NOMO-1 treated with dmso at 0.1 percent for 144 hours (cell line): ENCODE measurements at regions not wholly inside any gene's neighbourhood (a gene's known extent, or its start where the extent isn't known, plus 50 kb on each side); places are given as distances from the start of the nearest gene placed in this dataset.

Experiments
- DNase-seq: peaks from one replicate; lab custom pipeline; 2025; ENCODE audit not compliant: unreplicated experiment; lab: John Stamatoyannopoulos, UW

- no peak for DNase-seq
Measured at GRCh38 chr7:24469118-24469517, 104.1 kb upstream of the PALS2 start.

DNA sequence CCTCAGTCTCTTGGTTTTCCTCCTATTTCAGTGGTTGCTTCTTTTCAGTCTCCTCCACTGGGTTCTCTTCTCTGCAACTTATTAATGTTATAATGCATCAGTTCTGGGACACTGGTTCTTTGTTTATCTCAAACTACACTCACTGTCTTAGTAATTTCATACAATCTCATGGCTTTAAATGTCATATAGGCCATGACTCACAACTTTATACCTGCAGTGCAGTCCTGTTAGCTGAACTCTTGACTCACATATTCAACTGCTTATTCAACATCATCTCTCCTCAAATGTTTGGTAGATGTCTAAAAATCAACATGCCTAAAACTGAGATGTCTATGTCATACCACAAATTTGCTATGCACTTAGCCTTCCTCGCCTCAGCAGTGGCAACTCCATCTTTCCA, 101.2 kb upstream of the PALS2 start:
- DNase-seq: no peak

DNA sequence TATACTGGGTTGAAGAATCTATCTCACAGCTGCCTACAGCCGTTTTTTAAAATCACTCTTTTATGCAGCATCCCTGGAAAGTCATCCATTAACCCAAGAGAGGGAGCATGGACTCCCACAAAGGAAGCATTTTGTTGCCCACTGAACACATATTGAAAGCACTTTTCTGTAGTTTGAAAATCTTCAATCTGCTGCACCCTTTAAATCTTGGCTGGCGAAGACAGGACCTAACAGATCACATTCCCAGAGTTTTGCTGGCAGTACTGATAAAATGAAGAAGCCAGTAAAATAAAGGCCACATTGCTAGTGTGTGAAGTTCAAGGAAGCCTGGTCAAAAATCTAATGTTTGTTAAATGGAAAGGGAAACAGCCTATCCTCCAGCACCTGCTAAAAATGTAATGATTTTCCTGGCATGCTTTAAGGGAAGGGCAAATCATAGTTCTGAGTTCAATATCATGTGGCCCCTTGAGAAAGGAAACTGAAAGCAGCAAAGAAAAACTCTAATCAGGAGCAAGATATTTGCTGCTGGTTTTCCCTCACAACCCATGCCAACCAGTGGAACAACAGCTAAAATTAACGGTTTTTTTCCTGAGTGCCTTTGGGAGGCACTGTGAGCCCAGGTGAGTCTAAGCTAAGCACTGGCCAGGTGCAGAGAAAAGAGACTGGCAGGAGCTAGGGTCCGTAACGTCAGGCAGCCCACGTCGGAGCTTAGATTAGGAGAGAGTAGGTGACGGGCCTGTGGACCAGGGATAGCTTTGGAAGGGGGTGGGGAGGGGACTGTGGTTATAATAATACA, 97.9 kb upstream of the PALS2 start:
- no peak for DNase-seq

- no peak for DNase-seq
Measured at GRCh38 chr7:24476227-24476626, 97.0 kb upstream of the PALS2 start.

GRCh38 chr7:24477398-24478136, 95.7 kb upstream of the PALS2 start:
- DNase-seq: no peak

- no peak for DNase-seq
Measured at GRCh38 chr7:24478137-24478655, 95.1 kb upstream of the PALS2 start.

DNA sequence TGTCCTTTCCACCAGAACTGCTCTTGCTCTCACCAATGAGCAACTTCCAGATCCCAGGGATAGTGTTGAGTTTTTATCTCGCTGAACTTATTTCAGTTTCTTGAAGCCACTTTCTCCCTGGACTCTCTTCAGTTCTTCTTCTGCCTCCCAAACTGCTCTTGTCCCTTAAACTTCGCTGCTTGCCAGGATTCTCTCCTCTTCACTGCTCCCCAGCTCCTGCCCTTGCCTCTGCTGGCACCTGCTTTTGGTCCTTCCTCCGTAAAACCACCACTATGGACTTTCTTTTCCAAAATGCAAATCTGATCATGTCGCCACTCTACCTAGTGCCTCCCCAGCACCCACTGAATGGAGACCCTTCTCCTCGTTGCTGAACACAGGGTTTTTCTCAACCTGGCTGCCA, 92.8 kb upstream of the PALS2 start:
- no peak for DNase-seq

DNA sequence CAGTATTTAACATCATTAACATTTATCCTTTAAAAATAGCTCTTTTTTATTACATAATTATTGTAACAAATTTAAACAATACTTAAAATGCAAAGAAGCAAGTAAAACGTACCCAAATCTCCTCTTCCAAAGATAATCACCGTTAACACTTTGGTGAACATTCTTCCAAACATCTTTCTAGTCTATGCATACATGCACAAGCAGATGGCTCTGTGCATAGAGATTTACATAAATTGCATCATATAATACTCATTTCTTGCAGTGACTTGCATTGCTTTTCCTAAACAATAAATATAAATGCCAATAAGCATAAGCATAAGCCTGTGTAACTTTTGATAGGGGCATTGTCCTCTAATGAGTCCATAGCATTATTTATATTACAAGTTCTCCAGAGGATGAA, 89.4 kb upstream of the PALS2 start:
- DNase-seq: no peak

DNA sequence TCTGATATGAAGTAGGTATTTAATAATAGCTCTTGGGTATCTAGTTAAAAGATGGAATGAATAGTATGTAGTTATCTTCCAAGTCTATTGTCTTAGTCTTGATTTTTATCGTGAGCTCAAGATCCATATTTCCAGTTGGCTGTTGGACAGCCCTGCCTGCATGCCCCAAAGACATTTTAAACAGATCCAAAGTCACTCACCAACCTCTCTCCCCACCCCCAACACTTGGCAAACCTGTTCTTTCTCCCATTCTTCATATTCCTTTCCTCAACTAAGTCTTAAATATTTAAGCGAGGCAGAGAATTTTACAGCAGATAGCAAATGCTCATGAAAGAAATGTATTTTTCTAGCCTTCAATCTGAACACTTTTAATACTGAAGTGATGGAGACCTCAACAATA, 80.7 kb upstream of the PALS2 start:
- no peak for DNase-seq

- DNase-seq: no peak
Measured at GRCh38 chr7:24494832-24495231, 78.4 kb upstream of the PALS2 start.

DNA sequence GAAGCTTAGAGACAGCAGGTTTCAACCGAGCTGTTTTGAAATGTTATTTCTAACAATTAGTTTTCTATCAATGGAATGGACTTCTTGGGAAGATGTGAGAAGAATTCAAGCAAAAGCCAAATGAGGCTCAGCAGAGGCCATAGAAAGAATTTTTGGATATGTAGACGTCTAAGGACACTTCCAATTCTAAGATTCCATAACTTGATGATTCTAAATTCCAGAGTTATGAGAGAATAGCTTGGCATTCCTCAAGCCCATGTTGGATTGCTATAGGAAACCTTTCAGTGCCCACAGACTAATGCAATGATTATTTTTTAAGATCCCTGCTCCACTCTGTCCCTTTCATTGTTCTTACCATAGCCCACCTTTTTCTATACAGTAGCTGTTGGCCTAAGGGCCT, 77.2 kb upstream of the PALS2 start:
- DNase-seq: no peak

GRCh38 chr7:24498439-24498838, 74.8 kb upstream of the PALS2 start:
- DNase-seq: no peak

- DNase-seq: no peak
Measured at GRCh38 chr7:24499871-24500270, 73.4 kb upstream of the PALS2 start.

DNA sequence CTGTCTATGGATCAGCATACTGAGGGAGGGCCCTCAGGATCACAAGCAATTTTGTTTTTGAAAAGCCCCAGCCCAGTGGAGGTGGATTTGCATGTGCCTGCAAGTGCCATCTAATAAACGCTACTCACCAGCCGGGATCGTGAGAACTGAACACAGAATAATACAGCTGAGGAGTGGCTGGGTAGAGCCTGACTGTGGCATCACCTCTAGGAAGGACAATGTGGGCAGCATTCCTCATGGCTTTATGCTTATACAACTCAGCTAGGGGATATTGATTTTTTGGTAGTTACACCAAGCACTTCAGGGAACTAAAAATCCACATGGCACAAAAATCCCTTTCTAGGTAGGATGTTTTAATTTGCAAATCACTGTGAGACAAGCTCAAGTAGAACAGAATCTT, 72.7 kb upstream of the PALS2 start:
- DNase-seq: no peak

DNA sequence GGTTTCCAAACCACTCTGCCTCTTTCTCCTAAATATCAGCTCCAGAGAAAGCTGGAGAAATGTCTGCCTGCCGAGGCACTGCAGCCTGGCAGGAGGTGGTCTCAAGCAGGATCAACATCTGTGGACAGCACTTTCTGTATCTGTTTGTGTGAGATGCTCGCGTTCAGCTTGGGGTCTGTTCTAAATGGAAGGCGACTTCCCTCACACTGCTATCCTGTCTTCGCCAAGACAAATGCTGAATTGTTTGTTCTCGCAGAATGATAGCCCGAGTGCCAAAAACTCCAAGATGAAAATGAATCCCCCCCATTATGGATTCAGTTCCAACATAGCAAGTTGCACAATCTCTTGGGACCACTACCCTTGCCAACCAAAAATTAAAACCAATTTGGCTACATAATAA, 72.2 kb upstream of the PALS2 start:
- DNase-seq: no peak

GRCh38 chr7:24501443-24502134, 71.7 kb upstream of the PALS2 start:
- DNase-seq: no peak

DNA sequence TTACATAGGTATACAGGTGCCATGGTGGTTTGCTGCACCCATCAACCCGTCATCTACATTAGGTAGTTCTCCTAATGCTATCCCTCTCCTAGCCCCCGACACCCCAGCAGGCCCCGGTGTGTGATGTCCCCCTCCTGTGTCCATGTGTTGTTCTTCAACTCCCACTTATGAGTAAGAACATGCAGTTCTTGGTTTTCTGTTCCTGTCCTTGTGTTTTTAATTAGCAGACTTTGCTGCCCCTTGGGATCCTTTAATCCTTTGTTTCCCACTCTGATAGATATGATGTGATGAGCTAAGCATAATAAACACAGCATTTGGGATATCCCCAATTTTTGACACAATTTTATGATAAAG, 71.1 kb upstream of the PALS2 start:
- DNase-seq: no peak

DNA sequence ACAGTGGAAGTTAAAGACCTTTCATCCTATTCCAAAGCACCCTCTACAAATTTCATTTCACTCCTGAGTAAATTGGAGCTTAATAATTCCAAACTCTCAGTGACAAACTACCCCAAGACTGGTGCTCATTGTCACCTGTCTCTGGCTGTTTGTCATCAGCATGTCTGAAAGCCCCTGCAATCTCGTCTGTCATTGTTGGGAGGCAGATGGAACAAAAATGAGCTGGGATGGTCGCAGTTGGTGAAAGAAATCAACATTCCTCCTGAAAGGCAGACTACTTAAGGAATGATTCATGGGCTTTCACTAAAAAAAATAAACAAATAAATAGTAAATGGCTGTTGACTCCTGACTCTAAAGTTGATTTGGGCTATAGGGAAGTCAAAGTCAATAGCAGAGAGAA, 69.7 kb upstream of the PALS2 start:
- no peak for DNase-seq

GRCh38 chr7:24504040-24504439, 69.2 kb upstream of the PALS2 start:
- DNase-seq: no peak

DNA sequence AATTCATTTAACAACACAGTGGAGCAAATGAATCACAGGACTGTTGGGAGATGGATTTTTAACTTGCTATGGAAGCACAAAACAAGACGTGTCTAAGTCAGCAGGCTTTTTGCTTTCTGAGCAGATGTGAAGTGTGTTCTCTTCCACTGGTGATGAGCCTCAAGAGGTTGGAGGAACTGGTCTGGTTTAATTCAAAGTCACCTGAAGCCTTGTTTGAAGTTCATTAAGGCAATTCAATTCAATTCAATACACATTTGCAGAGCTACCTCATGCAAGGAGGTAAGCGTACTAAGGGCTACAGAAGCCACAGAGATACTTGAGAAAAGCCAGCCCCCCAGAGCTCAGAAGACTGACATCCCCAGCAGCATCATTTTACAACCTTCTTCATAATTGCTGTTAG, 68.4 kb upstream of the PALS2 start:
- no peak for DNase-seq

GRCh38 chr7:24505968-24506367, 67.3 kb upstream of the PALS2 start:
- DNase-seq: no peak

DNA sequence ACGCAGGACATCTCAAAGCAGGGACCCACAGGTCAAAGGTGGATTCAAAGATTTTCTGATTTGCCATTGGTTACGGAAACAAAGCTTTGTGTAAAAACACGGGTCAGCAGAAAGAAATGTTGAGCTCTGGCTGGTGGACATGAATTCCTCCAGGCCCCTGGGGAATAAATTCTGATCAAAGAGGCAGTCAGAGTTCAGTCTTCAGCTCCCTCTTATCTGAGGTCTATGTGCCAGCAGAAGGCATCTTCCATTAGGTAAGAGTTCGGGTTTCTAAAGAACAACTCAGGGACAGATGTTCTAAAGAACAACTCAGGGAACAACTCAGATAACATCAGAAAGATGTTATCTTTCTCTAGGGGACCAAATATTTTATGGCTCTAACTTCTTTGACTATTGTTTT, 64.9 kb upstream of the PALS2 start:
- no peak for DNase-seq
